ENCODE measurements at regions not wholly inside any gene's neighbourhood (a gene's known extent, or its start where the extent isn't known, plus 50 kb on each side); places are given as distances from the start of the nearest gene placed in this dataset.
"Not testable (repeated sequence)": the region's sequence is repeated elsewhere in the genome, so short reads cannot be mapped to it uniquely, and the experiment has no call there.

DNA sequence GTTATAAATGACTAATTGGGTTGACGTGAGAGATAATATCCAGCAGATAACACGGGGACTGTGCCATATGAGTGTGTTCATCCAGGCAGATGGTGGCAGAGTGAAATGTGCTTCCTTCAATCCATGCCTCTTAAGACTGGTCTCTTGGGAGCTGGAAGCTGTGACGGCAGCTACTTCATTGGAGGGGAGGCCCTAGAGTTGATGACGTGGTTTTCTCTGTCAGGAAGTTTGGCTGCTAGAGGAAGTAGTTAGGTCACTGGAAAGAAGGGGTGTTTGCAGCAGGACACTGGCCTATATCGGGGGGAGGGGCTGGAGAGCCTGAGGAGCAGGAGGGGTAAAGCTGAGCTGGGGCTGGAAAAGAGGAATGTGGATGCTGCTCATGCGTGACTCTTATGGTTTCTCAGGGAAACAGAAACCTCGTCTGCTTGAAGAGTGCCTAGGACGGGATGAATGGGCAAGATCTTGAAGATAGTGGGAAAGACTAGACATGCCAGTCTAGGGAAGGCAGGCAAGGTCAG is 3051.6 kb downstream of the RPIA start:
- DNase-seq = not testable (repeated sequence)

DNA sequence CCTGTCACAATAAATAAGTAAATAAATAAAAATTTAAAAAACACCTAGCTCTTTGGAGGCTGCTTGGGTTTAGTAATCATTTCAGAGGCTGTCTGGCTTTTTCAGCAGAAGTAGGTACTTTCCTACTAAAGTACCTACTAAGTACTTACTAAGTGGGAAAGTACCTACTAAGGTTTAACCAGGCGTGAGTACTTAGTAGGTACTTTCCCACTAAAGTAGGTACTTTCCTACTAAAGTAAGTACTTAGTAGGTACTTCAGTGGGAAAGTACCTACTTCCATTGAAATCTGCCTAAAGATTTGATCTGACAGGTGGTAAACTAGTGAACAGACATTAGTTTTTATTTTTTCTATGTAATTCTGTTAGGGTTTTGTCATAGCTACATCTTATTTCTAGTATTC is 3052.4 kb downstream of the RPIA start:
- DNase-seq = not testable (repeated sequence)

DNA sequence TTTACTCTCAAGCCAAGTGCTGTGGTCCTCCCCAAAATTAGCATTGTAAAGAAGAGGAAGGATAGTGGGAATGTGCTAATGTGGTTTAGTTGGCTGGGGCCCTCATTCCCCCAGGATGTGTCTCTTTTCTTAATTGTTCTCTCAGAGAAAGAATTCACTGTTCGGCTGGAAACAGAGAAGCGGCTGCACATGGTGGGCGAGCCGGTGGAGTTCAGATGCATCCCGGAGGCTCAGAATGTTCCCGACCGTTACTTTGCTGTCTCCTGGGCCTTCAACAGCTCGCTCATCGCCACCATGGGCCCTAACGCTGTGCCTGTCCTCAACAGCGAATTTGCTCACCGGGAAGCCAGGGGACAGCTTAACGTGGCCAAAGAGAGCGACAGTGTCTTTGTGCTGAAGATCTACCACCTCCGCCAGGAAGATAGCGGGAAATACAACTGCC is 3053.2 kb downstream of the RPIA start:
- not testable (repeated sequence) for DNase-seq

DNA sequence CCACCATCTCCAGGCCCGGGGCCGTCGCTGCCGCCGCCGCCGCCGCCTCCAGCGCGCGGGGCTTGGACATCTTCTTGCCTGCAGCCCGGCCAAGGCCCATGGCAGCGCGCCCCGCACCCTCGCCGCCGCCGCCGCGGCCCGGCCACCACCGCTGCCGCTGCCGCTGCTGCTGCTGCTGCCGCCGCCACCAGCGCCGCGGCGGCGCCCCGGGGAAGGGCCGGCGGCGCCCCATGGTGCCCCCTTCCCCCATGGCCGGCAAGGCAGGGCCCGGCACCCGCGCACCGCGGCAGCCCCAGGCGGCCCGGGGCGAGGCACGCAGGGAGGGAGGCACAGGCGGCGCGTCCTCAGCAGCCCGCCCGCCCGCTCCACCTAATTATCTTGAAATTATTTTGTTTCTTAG is 3057.4 kb downstream of the RPIA start:
- DNase-seq = no peak

DNA sequence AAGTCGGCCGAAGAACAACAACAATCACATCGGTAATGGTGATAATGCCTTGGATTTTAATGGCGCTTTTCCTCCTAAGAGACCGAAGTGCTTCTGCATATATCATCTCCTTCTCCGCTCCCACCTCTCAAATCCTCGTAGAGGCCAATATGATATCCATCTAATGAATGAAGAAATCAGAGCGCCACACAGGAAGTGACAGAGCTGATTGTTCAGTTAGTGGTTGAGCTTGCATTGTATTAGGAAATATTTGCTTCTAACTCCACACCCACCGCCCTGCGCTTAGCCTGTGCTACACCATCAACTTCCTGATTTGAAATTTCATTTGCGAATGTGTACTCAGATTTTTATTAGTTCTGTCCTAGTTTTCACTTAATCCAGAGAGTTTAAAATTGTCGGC is 3058.2 kb downstream of the RPIA start:
- DNase-seq = not testable (repeated sequence)

DNA sequence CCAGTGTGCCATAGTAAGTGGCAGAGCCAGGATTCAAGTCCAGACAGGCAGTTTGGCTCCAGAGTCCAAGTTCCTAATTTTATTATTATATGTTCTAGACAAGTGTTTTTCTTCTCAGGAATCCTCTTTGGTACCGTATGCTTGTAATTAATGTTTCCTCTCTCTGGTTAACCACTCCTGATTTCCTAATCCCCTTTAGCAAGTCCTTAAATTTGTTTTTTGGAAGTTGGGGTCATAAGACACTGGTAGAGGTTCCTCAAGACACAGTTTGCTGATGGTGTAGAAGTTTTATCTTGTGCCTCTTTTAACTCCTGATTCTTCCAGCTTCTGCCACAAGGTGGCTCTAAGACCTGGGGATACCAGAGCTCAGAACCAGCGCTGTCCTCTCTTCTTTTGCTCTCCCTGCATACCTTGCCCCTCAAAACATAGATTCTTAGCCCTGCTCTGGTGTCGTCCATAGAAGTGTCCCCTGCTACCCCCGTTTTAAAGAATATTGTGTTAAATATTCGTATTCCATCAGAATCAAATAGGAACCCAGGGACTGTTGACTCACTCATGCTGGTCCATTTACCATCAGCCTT is 3068.0 kb downstream of the RPIA start:
- DNase-seq = not testable (repeated sequence)

DNA sequence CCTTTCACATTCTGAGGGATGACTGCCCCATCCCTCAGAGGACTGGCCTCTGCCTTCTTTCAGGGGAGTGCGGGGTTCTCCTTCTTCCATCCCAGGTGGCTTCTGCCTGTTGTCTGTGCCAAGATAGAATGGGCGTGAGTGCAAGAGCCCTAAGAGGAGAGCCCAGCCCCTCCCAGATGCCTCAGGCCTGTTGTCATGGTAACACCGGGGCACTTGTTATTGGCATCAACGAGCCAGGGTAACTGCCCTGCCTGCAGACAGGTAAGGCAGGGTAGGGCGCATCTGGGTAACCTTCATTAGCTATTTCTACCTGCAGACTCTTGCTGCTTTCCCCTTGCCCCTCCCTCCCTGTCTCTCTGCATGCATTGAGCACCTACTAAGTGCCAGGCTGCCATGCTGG is 3069.2 kb downstream of the RPIA start:
- not testable (repeated sequence) for DNase-seq

DNA sequence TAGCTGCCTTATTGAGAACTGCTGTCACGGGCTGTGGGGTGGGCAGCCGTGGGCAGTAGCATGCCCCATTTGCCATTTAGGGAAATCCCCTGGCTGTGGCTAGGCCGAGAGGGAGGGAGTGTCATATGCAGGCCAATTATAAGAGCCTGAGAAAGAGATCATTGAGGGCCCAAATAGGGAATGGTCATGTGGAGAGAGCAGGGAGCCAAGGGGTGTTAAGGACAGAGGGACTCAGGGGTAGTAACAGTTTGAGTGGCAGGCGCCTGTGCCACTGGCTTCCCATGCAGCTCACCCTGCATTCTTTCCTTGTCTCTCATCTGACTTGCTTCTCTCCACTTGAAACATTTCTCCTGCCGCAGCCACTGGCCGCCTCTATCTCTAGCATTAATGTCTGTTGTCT is 3070.8 kb downstream of the RPIA start:
- not testable (repeated sequence) for DNase-seq

DNA sequence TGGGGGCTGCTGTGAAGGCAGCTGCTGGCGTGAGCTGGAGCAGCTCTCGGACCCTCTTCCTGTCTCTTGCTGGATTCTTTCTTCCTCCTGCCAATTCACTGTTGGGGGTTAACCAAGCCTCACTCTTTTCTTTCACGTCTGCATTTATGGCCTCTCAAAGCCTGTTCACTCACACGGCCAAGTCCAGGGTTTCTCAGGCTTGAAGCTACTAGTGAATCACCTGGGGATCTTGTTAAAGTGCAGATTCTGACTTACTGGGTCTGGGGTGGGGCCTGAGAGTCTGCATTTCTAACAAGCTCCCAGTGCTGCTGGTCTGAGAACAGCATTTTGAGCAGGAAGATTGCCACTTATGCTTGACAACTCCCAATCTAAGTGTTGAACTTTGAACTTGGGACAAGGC is 3072.2 kb downstream of the RPIA start:
- DNase-seq = not testable (repeated sequence)

DNA sequence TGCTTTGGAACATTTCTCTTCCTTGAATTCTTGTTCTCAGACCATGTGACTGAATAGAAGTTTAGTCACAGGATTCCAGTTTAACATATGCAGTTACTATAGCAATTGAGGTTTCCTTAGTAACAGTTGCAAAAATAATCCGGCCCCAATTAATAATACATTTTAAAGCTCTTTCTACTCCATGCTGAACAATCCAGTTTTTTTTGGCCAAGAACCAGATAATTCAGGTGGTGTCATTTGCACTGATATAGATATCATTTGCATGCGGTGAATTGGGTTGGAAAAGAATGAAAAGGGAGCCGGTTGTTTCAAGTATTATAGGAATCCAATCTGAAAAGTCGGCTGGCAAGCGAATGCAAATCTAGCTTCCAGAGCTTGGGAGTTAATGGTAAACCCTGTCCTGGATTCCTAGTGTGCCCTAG is 3073.1 kb downstream of the RPIA start:
- DNase-seq = peak; percentile 60

DNA sequence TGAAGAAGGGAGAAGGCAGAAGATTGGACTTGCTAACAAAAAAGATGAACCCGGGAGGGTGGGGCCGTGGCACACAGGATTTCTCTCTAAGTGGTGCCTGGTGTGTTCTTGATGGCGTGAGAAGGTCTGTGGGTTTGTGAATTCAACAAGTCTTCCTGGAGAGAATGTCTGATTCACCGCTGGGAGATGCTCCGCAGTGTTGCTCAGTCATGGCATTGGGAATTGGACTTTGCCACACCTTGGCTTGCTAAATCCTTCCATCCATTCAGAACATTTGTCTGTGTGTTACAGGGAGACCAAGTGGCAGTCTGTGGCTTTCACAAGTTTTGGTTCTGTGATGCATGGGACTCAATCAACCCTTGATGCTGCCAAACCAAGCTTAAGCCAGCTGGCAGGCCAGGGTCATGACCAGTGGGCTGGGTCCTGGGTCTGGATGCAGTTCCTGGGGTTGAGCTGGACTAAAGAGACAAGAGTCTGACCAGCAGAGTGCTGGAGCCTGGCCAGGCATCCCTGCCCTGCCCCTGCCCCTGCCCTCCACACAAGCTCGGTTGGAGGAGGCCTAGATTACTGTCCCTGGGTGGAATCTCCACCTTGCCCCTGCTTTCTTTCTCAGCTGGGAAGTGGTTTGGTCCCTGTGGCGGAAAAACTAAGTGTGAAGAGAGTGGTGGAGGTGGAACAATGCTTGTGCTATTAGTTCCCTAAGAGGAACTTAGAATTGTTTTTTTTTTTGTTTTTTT is 3073.7 kb downstream of the RPIA start:
- not testable (repeated sequence) for DNase-seq

DNA sequence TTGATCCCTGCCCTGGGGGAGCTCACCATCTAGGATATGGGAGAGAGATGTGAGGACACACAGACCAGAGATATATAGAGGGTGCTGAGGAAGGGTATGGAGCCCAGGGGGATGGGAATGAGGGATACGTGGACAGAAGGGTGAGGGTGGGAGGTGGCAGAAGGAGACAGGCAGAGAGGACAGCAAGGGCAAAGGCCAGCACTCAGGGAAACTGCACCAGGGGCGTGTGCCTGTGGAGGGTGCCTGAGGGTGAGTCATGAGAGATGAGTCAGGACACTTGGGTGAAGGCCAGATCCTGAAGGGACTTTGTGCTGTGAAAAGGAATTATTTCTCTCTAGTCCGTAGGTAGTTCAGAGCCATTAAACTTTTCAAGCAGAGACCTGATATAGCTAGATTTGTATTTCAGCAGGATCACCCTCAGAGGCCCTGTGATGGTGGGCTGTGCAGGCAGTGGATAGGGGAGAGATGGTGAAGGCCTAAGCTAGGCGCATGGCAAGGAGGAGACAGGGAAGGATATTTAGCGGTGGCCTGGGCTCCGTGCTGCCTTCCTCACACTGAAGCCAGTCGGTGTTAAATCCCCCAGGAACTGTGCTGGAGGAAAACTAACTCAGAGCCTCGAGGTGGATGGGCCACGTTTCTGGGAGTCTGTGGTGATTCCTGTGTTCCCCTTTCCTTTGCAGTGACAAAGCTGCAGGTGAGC is 3075.0 kb downstream of the RPIA start:
- peak; percentile 79 for DNase-seq

DNA sequence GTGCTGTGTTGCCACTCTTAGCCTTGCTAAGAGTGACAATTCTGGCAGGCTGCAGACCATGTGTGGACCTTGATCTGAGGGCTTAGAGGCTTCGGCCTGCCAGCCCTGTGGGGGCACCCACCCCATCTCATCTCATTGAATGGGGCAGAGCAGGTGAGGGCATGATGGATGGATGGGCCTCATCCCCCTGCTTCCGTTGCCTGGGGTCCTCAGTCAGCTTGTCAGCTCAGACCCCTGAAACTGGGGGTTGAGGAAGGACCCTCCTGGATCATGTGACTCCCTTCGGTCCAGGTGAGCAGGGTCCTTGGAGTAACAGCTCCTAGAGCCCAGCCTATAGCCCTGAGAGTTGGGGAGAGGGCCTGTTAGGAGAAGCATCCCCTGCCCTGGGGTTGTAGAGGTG is 3076.8 kb downstream of the RPIA start:
- DNase-seq = not testable (repeated sequence)

DNA sequence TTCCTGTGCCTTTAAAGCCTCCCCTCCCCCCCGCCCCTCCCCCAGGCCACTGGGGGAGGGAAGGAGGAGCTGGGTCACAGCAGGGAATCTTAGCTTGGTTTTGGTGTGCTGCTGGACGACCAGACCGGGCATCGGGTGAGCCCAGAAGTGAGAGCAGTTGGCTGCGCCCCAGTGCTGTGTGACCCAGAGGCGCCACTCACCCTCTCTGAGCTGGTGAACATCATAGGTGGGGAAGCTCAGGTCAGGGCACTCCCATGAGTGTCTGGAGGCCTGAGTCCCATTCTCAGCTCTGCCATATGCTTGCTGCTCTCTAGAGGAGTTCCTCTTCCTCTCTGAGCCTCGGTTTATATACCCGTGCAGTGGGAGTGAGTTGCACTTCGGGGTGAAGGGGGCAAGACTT is 3077.5 kb downstream of the RPIA start:
- not testable (repeated sequence) for DNase-seq

DNA sequence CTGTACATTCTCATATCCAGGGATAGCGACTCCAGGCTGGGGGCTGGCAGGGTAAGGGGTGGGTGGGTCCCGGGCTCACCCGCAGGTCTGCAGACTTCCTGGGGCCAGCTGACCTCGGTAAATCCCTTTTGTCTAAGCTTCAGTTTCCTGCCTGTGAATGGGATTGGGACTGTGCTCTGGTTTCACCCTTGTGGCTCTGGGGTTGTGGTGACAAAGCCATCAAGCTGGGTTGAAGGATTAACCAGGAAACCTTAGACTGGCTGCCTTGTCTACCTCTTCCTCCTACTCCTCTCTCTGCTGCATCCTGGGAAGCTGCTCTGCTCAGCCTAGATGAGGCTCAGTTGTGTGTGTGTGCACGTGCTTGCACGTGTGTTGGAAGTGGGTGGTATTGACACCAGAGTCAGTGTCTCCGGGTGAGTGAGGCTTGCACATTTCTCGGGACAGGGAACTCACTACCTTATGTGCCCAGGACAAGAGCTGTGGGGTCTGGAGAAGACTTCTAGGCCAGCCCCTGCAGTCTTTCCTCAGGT is 3078.6 kb downstream of the RPIA start:
- DNase-seq = not testable (repeated sequence)

DNA sequence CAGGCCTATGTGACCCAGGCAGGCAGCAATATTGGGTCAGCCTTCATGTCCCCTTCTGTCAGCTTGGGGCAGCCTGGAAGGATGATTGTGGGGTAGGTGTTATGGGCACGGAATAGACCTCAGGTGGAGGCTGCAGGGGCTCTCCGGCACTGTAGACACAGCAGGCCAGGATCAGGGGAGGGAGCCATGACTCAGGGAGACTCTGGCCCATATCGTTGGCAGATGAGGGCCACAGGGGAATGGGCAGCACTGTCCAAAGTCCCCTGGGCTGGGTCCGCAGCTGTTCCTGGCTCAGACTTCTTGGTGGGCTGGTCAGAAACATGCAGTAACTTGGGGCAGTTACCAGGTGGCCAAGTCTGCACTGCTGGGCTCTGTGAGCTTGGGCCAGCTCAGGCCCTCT is 3080.1 kb downstream of the RPIA start:
- not testable (repeated sequence) for DNase-seq

DNA sequence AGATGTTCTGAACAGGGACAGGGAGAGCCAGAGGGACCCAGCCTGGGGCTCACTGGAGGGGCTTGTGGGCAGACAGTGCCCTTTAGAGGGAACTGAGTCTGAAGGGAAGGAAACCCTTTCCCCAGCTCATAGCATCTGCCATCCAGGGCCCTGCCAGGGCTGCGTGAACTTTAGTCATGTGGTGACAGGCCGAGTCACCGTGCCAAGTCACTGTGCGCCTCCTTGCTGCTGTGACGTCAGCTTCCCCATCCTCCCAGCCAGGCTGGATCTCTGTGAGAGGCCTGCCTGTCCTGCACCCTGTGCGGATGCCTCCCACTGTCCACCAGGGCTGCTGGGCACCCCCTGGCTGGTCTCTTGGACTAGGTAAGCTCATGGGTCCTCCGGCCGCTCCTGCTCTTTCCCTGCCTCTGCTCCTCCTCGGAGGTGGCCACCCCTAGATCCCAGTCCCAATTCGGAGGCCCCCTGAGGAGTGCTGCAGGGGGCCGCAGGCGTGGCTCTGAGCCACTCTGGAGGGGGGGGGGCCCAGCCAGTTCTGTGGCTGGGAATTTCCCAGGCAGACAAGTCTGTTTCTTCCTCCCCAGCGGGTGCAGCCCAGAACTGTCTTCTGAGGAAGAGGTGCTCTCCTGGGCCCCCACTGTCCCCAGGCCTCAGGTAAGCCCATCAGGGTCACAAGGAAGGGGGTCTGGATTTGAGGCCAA is 3080.9 kb downstream of the RPIA start:
- not testable (repeated sequence) for DNase-seq

DNA sequence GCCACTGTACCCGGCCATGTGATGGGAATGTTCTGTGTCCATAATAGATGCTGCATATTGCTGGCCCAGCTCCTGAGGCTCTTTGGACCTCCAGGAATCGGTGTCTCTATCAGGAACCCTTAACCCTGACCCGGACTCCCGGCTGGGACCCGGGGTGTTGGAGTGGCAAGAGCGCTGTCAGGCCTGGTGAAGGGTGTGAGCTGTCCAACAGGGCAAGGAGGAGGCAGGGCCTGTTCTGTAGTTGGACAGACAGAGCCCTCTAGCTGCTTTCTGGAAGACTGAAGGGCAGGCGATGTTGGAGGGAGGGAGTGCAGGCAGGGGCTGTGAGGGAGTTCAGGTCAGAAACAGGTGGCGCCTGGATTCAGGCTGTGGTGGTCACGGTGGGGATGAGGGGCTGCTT is 3082.3 kb downstream of the RPIA start:
- not testable (repeated sequence) for DNase-seq

DNA sequence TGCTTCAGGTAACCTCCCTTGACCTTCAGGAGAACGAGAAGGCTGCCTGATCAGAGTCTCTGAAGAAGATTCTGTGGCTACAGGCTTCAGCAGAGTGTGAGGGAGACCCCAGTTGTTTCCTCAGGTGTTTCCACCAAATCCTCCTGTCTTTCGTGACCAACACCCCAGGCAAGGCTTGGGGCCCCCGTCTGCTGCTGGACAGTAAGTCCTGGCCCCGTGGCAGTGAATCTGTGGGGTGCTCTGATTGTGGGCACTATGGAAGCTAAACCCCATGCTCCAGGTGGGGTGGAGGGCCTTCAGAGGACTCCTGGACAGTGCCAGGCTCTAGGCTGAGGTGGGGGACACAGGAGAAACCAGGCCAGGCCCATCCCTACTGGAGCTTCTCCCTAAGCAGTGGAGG is 3083.7 kb downstream of the RPIA start:
- DNase-seq = not testable (repeated sequence)

DNA sequence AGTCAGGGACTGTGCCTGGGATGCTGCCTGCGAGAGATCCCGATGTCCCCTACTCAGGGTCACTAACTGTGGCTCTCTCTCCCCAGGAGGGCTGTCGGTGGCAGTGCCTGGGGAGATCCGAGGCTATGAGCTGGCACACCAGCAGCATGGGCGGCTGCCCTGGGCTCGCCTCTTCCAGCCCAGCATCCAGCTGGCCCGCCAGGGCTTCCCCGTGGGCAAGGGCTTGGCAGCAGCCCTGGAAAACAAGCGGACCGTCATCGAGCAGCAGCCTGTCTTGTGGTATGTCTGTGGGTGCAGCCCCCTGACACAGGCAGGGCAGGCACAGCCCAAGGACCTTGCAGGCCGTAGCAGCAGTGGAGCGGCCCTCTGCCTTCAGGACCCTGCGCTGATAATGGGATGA is 3088.9 kb downstream of the RPIA start:
- not testable (repeated sequence) for DNase-seq

DNA sequence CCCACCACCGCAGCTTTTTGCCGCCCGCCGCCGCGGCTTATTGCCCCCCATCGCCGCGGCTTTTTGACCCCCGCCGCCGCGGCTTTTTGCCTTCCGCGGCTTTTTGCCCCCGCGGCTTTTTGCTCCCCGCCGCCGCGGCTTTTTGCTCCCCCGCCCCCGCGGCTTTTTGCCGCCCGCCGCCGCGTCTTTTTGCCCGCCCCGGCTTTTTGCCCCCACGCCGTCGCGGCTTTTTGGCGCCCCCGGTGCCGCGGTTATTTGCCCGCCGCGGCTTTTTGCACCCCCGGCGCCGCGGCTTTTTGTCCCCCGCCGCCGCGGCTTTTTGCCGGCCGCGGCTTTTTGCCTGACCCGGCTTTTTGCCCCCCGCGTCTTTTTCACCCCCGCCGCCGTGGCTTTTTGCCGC is 3061.8 kb upstream of the TEKT4 start:
- DNase-seq = not testable (repeated sequence)

All from dermis blood vessel endothelial cell (primary cell).